DND-41 (cell line): ENCODE measurements at regions not wholly inside any gene's neighbourhood (a gene's known extent, or its start where the extent isn't known, plus 50 kb on each side); places are given as distances from the start of the nearest gene placed in this dataset.

Source experiments
- EZH2 ChIP-seq: IDR thresholded peaks from 3 replicates; pipeline ENCODE4 v1.6.1; 2012; ENCODE audit warnings: borderline replicate concordance, low read depth, mild to moderate bottlenecking, moderate library complexity, low read length, inconsistent platforms; ENCODE audit not compliant: severe bottlenecking
- TF ChIP-seq, protein P1 (sequence below): IDR thresholded peaks from 2 replicates; pipeline ENCODE4 v1.5.1; 2012; ENCODE audit warnings: borderline replicate concordance, low read length, moderate library complexity, mild to moderate bottlenecking; ENCODE audit not compliant: poor library complexity, severe bottlenecking; ENCODE audit errors: extremely low read depth

DNA sequence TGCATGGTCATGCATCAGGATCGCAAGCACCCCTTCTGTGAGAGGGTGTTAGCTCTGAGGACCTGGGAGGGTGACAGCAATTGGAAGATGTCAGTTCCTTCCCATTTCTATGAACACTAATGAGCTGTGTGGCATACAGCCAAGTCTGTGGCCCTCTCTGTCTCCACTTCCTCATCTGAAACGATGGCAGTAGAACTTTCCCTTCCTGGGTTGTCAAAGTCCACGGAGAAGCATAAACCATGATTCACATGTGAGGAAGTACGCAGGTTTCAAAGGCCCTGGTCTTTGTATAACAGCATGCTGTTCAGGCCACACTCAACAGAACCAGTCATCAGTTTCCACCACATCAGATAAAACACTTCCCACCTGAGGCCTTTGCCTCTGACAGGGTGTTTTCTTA, 167.4 kb upstream of the RAB6C start:
- TF ChIP-seq, protein P1, sequence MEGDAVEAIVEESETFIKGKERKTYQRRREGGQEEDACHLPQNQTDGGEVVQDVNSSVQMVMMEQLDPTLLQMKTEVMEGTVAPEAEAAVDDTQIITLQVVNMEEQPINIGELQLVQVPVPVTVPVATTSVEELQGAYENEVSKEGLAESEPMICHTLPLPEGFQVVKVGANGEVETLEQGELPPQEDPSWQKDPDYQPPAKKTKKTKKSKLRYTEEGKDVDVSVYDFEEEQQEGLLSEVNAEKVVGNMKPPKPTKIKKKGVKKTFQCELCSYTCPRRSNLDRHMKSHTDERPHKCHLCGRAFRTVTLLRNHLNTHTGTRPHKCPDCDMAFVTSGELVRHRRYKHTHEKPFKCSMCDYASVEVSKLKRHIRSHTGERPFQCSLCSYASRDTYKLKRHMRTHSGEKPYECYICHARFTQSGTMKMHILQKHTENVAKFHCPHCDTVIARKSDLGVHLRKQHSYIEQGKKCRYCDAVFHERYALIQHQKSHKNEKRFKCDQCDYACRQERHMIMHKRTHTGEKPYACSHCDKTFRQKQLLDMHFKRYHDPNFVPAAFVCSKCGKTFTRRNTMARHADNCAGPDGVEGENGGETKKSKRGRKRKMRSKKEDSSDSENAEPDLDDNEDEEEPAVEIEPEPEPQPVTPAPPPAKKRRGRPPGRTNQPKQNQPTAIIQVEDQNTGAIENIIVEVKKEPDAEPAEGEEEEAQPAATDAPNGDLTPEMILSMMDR, result no peak
- TF ChIP-seq EZH2, result no peak
